GM12878 (cell line): ENCODE measurements at regions not wholly inside any gene's neighbourhood (a gene's known extent, or its start where the extent isn't known, plus 50 kb on each side); places are given as distances from the start of the nearest gene placed in this dataset.

Experiments
- ATAC-seq: fragments of 200-7000 bp; cut with Tn5 transposase; 3 replicates; pipeline ENCODE4 v1.9.1; 2020; ENCODE audit warnings: mild to moderate bottlenecking, moderate library complexity
- BruUV-seq: library from RNA; stranded (reverse); fragments of 400-500 nt; replicated peaks from 2 replicates; lab custom pipeline; 2021; lab: Mats Ljungman, UMichigan
- CTCF ChIA-PET: fragments of 300-600 bp; sonication (Branson Sonifier 250); formaldehyde crosslinking; extraction: SDS; loops from one replicate; lab custom pipeline; 2021; ENCODE audit warnings: inconsistent platforms; lab: Yijun Ruan, JAX
- POLR2A ChIA-PET: fragments of 350-600 bp; formaldehyde crosslinking; extraction: SDS; loops from one replicate; lab custom pipeline; 2021; ENCODE audit warnings: inconsistent platforms; lab: Charles Lee
- RAD21 ChIA-PET: fragments of 300-600 bp; sonication (Branson Sonifier 250); formaldehyde crosslinking; loops from one replicate; lab custom pipeline; 2023; ENCODE audit warnings: antibody characterized with exemption; ENCODE audit not compliant: unreplicated experiment; lab: Charles Lee
- SMC1A ChIA-PET: fragments of 300-600 bp; sonication (Branson Sonifier 250); formaldehyde crosslinking; loops from one replicate; lab custom pipeline; 2023; ENCODE audit not compliant: unreplicated experiment, uncharacterized antibody; lab: Charles Lee
- DNase-seq: peaks from one replicate; pipeline ENCODE4 v3.0.0-alpha.2; 2011; ENCODE audit warnings: low read depth, low spot score
- FAIRE-seq: peaks from 3 replicates; lab custom pipeline; 2011; peaks lifted over from hg19 to GRCh38; lab: Jason Lieb, UNC
- H2AFZ ChIP-seq: 2 replicates; pipeline ENCODE4 v1.6.0; 2011; ENCODE audit warnings: low read depth, low read length, control low read depth; ENCODE audit not compliant: control insufficient read depth
- H3K27ac ChIP-seq: 2 replicates; pipeline ENCODE4 v1.5.1; 2011; ENCODE audit warnings: control low read depth; ENCODE audit not compliant: control insufficient read depth, insufficient read depth
- H3K27me3 ChIP-seq, 2 experiments: replicated peaks in 1 of 2; 2 replicates each; pipeline versions ENCODE4 v1.6.0 to v1.6.1; 2011; ENCODE audit warnings: low read length in 1 of 2; ENCODE audit not compliant: control insufficient read depth in 2 of 2, insufficient read depth in 2 of 2
- H3K36me3 ChIP-seq, 2 experiments: 2 replicates each; pipeline ENCODE4 v1.5.1; 2011; ENCODE audit warnings: low read length in 1 of 2; ENCODE audit not compliant: control insufficient read depth in 2 of 2, insufficient read depth in 2 of 2
- H3K4me1 ChIP-seq: 2 replicates; pipeline ENCODE4 v1.6.1; 2011; ENCODE audit warnings: mild to moderate bottlenecking, low read length, moderate library complexity, mixed read lengths; ENCODE audit not compliant: control insufficient read depth, insufficient read depth
- H3K4me2 ChIP-seq: 2 replicates; pipeline ENCODE4 v1.6.0; 2011; ENCODE audit warnings: control low read depth; ENCODE audit not compliant: control insufficient read depth, insufficient read depth
- H3K4me3 ChIP-seq: fragments of 200-600 bp; sonication (generic); 2 replicates; pipeline ENCODE4 v1.5.1; 2016
- H3K79me2 ChIP-seq: 2 replicates; pipeline ENCODE4 v1.6.0; 2011; ENCODE audit warnings: low read length; ENCODE audit not compliant: control insufficient read depth, insufficient read depth
- H3K9ac ChIP-seq: 2 replicates; pipeline ENCODE4 v1.8.0; 2011; ENCODE audit warnings: low read length, control low read depth, mixed read lengths; ENCODE audit not compliant: control insufficient read depth, insufficient read depth
- H3K9me3 ChIP-seq: replicated peaks from 3 replicates; pipeline ENCODE4 v1.5.1; 2011; ENCODE audit warnings: mild to moderate bottlenecking, low read length; ENCODE audit not compliant: control insufficient read depth, insufficient read depth
- H4K20me1 ChIP-seq: 2 replicates; pipeline ENCODE4 v1.6.0; 2011; ENCODE audit not compliant: control insufficient read depth, insufficient read depth
- BACH1 ChIP-seq: fragments of 450-650 bp; IDR thresholded peaks from 2 replicates; pipeline ENCODE4 v1.6.1; 2017; ENCODE audit warnings: mild to moderate bottlenecking, borderline replicate concordance
- IKZF2 ChIP-seq, 2 experiments: fragments of 450-650 bp; IDR thresholded peaks; 2 replicates each; pipeline ENCODE4 v1.6.1; 2017; ENCODE audit warnings: mild to moderate bottlenecking in 2 of 2, moderate library complexity in 2 of 2
- RAD21 ChIP-seq: IDR thresholded peaks from 2 replicates; pipeline ENCODE4 v1.6.1; 2011; ENCODE audit warnings: mild to moderate bottlenecking, low read depth, low read length, moderate library complexity; ENCODE audit not compliant: insufficient read depth
- RUNX3 ChIP-seq: IDR thresholded peaks from 2 replicates; pipeline ENCODE4 v1.6.1; 2012; ENCODE audit warnings: low read length, inconsistent platforms
- SP1 ChIP-seq: IDR thresholded peaks from one replicate; pipeline ENCODE4 v1.6.1; 2011; ENCODE audit warnings: low read depth, low read length
- ZZZ3 ChIP-seq: IDR thresholded peaks from 2 replicates; pipeline ENCODE4 v1.6.1; 2011; ENCODE audit warnings: low read depth; ENCODE audit not compliant: control insufficient read depth, insufficient read length
- WGBS: methylation state at CpG from one replicate; pipeline ENCODE4 v1.1.6; 2016; ENCODE audit warnings: low lambda C conversion rate; ENCODE audit not compliant: insufficient replicate concordance, insufficient coverage; ENCODE audit errors: missing lambda C conversion rate; 5-methylcytosine and 5-hydroxymethylcytosine counted together
- in situ Hi-C: fragments of 300-500 bp; cut with MboI; formaldehyde crosslinking; loops from 9 replicates; pipeline ENCODE4 v1.14.3; 2018; ENCODE audit warnings: mixed read lengths
- intact Hi-C: fragments of 100-400 bp; cut with micrococcal nuclease; formaldehyde crosslinking; loops from one replicate; pipeline ENCODE4 v1.14.2; 2022; ENCODE audit not compliant: unreplicated experiment

DNA sequence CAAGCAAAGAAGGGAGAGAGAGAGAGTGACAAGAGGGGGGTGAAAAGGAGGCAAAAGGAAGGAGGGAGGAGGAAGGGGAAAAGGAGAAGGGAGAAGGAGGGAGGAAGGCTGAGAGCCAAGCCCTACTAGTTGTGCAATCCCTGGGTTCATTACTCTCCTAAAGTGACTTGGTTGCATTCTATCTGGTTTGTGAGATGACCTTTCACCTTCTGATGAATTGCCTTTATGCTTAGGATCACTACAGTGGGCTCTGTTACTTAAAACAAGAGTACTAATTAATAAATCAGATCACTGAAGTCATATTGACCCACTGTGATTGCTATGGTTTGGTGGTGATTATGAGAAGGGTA, 144.9 kb downstream of the KIF20B start (continued):
- no peak for TF ChIP-seq ZZZ3

GRCh38 chr10:89846786-89847185, 145.4 kb downstream of the KIF20B start:
- ChIA-PET RAD21 (no interaction called here), SMC1A (interaction anchor here (0.6 kb wide), 1 partner anchor 25 kb away, joined by 3 read pairs; no protein-coding TSS in a partner anchor), POLR2A (no interaction called here), CTCF (no interaction called here)
- Histone ChIP-seq H3K9me3 (no peaks in the 10 kb centered on the region), H3K27me3 (no peaks in the 10 kb centered on the region), H2AFZ (no peak overlapping the region), H3K4me3 (no peak overlapping the region), H4K20me1 (no peaks in the 10 kb centered on the region), H3K79me2 (no peaks in the 10 kb centered on the region), H3K9ac (no peak overlapping the region), H3K27ac (no peak overlapping the region), H3K36me3 (no peaks in the 10 kb centered on the region), H3K4me2 (no peak overlapping the region), H3K4me1 (no peaks in the 10 kb centered on the region)
- DNase-seq (no peak), FAIRE-seq (no peak), ATAC-seq (no peak; the same call in 2 of the 3 replicates)
- TF ChIP-seq BACH1: no peak
- 0 out of 2 replicates have a peak, but pooled peaks have one; percentile 10 for TF ChIP-seq RUNX3
- TF ChIP-seq IKZF2 (IDR thresholded peaks at IDR 0.05): peak in 1 of 2 experiments; percentile 22; a peak in 2 of 4 replicates
- in situ Hi-C loops: no loop called here
- BruUV-seq: no TSS peak
- 0% methylated on average over 1 of the region's 1 CpG for WGBS
- intact Hi-C loops: no loop called here

DNA sequence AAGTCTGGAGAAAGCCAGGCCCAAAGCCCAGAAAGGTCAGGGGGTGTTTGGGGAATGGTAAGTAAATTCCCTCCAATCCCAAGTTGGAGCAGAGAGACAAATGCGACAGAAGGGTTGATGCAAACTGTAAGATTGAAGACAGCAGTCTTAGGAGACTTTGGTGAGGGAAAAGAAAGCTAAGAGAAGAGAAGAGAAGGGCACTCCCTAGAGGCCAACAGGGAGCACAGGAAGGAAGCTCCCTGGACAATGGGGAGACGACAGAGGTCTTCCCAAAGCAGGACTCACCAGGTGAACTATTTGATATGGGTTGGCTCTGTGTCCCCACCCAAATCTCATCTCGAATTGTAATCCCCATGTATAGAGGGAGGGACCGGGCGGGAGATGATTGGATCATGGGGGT, 151.5 kb downstream of the KIF20B start:
- in situ Hi-C loops (no loop called here), intact Hi-C loops (no loop called here)
- Histone ChIP-seq H3K4me2 (no peak overlapping the region), H3K27me3 (no peaks in the 10 kb centered on the region), H3K9me3 (no peaks in the 10 kb centered on the region), H4K20me1 (no peaks in the 10 kb centered on the region), H3K9ac (no peak overlapping the region), H3K4me3 (no peak overlapping the region), H3K27ac (no peak overlapping the region), H3K4me1 (no peaks in the 10 kb centered on the region), H3K79me2 (no peaks in the 10 kb centered on the region), H2AFZ (no peak overlapping the region), H3K36me3 (no peaks in the 10 kb centered on the region; a peak in 1 of 4 replicates)
- no peak for DNase-seq
- BruUV-seq: no TSS peak
- no peak for TF ChIP-seq SP1
- TF ChIP-seq RAD21: 0 out of 2 replicates have a peak, but pooled peaks have one; percentile 8
- ChIA-PET RAD21 (no interaction called here), POLR2A (no interaction called here), SMC1A (interaction anchor here (1.2 kb wide), 1 partner anchor 16 kb away, joined by 4 read pairs; no protein-coding TSS in a partner anchor), CTCF (no interaction called here)
- WGBS: 28% methylated on average over 5 of the region's 5 CpGs
- FAIRE-seq: no peak
- no peak for ATAC-seq
